ENCODE measurements at regions not wholly inside any gene's neighbourhood (a gene's known extent, or its start where the extent isn't known, plus 50 kb on each side); places are given as distances from the start of the nearest gene placed in this dataset.
"Not testable (repeated sequence)": the region's sequence is repeated elsewhere in the genome, so short reads cannot be mapped to it uniquely, and the experiment has no call there.

- no peak for DNase-seq
Measured at GRCh38 chr5:164204338-164204946, 699.0 kb downstream of the MAT2B start.

GRCh38 chr5:164206196-164206595, 700.8 kb downstream of the MAT2B start:
- no peak for DNase-seq
- H3K4me3 ChIP-seq, result no peak overlapping the region
- H3K36me3 ChIP-seq, result no peaks in the 10 kb centered on the region
- no peaks in the 10 kb centered on the region for H3K9me3 ChIP-seq (replicated peaks)
- H3K4me1 ChIP-seq, result 0 out of 2 replicates have a peak, but pooled peaks cover 2% of the 10 kb centered on the region
- 0 out of 2 replicates have a peak, but pooled peaks cover 5% of the 10 kb centered on the region for H3K27me3 ChIP-seq
- no peak overlapping the region for H3K27ac ChIP-seq

More at GRCh38 chr5:164204338-164204946, 699.0 kb downstream of the MAT2B start:
- Histone ChIP-seq H3K4me3 (no peak overlapping the region), H3K9me3 (replicated peaks) (no peaks in the 10 kb centered on the region), H3K27me3 (0 out of 2 replicates have a peak, but pooled peaks cover 5% of the 10 kb centered on the region), H3K4me1 (0 out of 2 replicates have a peak, but pooled peaks cover 2% of the 10 kb centered on the region), H3K36me3 (no peaks in the 10 kb centered on the region), H3K27ac (no peak overlapping the region)

- H3K27ac ChIP-seq, result no peak overlapping the region
- H3K27me3 ChIP-seq, result 0 out of 2 replicates have a peak, but pooled peaks cover 8% of the 10 kb centered on the region
- H3K9me3 ChIP-seq (replicated peaks), result no peaks in the 10 kb centered on the region
- no peaks in the 10 kb centered on the region for H3K36me3 ChIP-seq
- DNase-seq, result no peak
- no peak overlapping the region for H3K4me3 ChIP-seq
- H3K4me1 ChIP-seq, result 0 out of 2 replicates have a peak, but pooled peaks cover 2% of the 10 kb centered on the region
Measured at GRCh38 chr5:164207646-164208045, 702.2 kb downstream of the MAT2B start.

DNA sequence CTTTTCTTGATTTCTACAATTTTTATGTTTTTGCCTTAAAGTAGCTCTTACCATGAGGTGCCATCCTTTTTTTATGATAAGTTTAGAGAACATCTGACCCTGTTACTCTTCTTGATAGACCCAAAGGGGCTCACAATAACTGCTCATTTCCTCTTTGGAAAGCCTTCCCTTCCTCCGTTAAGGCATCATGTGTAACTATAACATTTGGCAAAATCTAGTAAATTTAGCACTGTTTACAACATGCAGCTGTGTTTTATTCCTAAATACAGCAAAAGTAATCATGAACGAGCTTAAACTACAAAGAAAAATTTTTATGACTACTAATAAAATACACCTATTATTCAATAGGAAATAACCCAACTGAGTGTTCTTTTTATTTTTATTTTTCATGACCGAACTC, 705.1 kb downstream of the MAT2B start:
- Histone ChIP-seq H3K4me1 (no peaks in the 10 kb centered on the region), H3K9me3 (replicated peaks) (no peaks in the 10 kb centered on the region), H3K36me3 (no peaks in the 10 kb centered on the region), H3K27ac (no peak overlapping the region), H3K27me3 (0 out of 2 replicates have a peak, but pooled peaks cover 8% of the 10 kb centered on the region), H3K4me3 (no peak overlapping the region)
- DNase-seq, result no peak

DNA sequence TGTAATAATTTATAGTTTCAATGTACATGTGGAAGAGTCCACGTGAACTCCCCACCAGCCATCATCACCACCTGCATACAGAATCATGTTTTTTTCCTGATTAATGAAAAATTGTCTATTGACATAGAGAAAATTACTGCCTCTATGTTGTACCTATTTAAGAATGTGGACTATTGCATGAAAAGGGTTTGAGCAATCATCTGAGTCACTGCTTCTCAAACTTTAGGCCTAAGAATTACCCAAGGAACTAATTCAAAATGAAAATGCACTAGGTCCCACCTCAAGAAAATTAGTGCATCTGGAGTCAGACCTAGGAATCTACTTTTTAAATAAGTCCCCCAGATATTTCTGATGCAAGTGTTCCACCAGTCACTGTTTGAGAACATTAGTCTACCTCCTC, 709.3 kb downstream of the MAT2B start:
- Histone ChIP-seq H3K4me1 (no peaks in the 10 kb centered on the region), H3K27ac (no peak overlapping the region), H3K9me3 (replicated peaks) (no peaks in the 10 kb centered on the region), H3K4me3 (no peak overlapping the region), H3K27me3 (peaks cover 7% of the 10 kb centered on the region; the same call in 1 of the 2 replicates), H3K36me3 (no peaks in the 10 kb centered on the region)
- no peak for DNase-seq

GRCh38 chr5:164217464-164217863, 712.0 kb downstream of the MAT2B start:
- no peak overlapping the region for H3K27ac ChIP-seq
- no peak for DNase-seq
- peaks cover 5% of the 10 kb centered on the region; the same call in 1 of the 2 replicates for H3K27me3 ChIP-seq
- no peaks in the 10 kb centered on the region for H3K36me3 ChIP-seq
- no peaks in the 10 kb centered on the region for H3K9me3 ChIP-seq (replicated peaks)
- H3K4me1 ChIP-seq, result no peaks in the 10 kb centered on the region
- H3K4me3 ChIP-seq, result no peak overlapping the region

DNA sequence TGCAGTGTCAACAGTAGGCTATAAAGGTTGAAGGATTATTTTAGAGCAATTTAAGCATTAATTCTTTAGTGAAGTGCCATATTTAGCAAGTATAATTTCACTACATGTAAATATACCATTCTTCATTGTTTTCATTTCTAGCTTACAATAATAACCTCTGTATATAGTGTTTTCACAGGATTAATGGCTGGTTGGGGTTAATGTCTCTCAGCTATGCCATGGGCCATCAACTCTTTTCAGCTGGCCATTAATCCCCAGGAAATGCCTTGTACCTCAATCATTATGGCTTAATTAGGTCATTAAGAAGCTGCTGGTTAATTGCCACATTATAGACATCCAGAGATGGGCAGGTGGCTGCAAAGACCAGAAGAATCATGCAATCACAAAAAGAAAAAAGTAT, 715.1 kb downstream of the MAT2B start:
- no peaks in the 10 kb centered on the region for H3K9me3 ChIP-seq (replicated peaks)
- no peak overlapping the region for H3K27ac ChIP-seq
- no peak overlapping the region for H3K4me3 ChIP-seq
- H3K27me3 ChIP-seq, result peaks cover 5% of the 10 kb centered on the region; the same call in 1 of the 2 replicates
- DNase-seq, result no peak
- H3K36me3 ChIP-seq, result no peaks in the 10 kb centered on the region
- H3K4me1 ChIP-seq, result no peaks in the 10 kb centered on the region

DNA sequence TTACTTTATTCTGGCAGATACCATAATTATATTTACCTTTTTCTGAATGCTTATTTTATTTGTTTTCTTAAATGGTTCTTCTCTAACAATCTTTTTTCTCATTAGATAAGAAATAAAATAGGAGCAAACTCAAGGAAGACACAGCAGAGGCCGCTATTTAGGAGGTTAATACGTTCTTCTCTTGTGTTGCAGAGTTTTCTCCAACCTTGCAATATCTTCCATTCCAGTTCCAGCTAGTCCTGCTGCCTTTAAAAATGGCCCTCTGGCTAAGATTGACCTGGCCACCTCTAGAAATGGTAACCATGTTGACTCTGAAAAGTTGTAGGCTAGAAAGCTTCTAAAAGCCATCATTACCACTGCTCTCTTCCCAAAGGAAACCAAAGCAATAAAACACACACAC, 718.8 kb downstream of the MAT2B start:
- Histone ChIP-seq H3K9me3 (replicated peaks) (no peaks in the 10 kb centered on the region), H3K4me1 (no peaks in the 10 kb centered on the region), H3K27me3 (no peaks in the 10 kb centered on the region), H3K4me3 (no peak overlapping the region), H3K27ac (no peak overlapping the region), H3K36me3 (no peaks in the 10 kb centered on the region)
- DNase-seq, result no peak

- Histone ChIP-seq H3K4me3 (no peak overlapping the region), H3K9me3 (replicated peaks) (no peaks in the 10 kb centered on the region), H3K27me3 (no peaks in the 10 kb centered on the region), H3K27ac (no peak overlapping the region), H3K4me1 (no peaks in the 10 kb centered on the region), H3K36me3 (no peaks in the 10 kb centered on the region)
- no peak for DNase-seq
Measured at GRCh38 chr5:164224772-164225171, 719.4 kb downstream of the MAT2B start.

DNA sequence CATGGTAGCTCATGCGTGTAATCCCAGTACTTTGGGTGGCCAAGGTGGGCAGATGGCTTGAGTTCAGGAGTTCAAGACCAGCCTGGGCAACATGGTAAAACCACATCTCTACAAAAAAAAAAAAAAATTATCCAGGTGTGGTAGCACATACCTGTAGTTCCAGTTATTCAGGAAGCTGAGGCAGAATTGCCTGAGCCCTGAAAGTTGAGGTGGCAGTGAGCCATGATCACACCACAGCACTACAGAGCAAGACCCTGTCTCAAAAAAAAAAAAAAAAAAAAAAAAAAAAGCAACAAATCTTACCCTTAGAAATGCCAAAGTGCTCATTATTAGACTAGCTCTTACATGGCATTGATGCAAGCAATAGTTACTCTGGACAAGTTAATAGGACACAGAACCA, 724.9 kb downstream of the MAT2B start:
- Histone ChIP-seq H3K9me3 (replicated peaks) (no peaks in the 10 kb centered on the region), H3K27me3 (no peaks in the 10 kb centered on the region), H3K4me3 (no peak overlapping the region), H3K36me3 (no peaks in the 10 kb centered on the region), H3K27ac (no peak overlapping the region), H3K4me1 (no peaks in the 10 kb centered on the region)
- no peak for DNase-seq

- Histone ChIP-seq H3K9me3 (replicated peaks) (no peaks in the 10 kb centered on the region), H3K27ac (no peak overlapping the region), H3K4me1 (no peaks in the 10 kb centered on the region), H3K36me3 (no peaks in the 10 kb centered on the region), H3K4me3 (no peak overlapping the region), H3K27me3 (no peaks in the 10 kb centered on the region)
- no peak for DNase-seq
Measured at GRCh38 chr5:164233791-164234190, 728.4 kb downstream of the MAT2B start.

DNA sequence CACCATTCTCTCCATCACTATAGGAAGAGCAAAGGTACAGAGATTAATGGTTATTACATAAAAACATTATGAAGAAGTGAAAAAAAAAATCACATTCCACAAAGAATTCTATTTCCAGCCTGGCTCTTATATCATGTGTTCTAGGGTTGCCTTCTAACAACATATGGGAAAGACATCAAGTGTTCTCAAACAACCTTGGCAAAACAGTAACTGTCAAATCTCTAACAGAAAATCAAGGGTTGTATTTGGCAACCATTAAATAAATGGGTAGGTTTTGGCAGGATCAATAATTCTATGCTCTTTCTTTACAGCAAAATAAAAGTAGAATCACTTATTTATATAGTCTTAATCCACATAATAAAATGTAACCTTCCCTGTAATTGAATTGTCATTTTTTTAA, 728.9 kb downstream of the MAT2B start:
- Histone ChIP-seq H3K4me3 (no peak overlapping the region), H3K4me1 (no peaks in the 10 kb centered on the region), H3K27ac (no peak overlapping the region), H3K9me3 (replicated peaks) (no peaks in the 10 kb centered on the region), H3K36me3 (no peaks in the 10 kb centered on the region), H3K27me3 (no peaks in the 10 kb centered on the region)
- no peak for DNase-seq

DNA sequence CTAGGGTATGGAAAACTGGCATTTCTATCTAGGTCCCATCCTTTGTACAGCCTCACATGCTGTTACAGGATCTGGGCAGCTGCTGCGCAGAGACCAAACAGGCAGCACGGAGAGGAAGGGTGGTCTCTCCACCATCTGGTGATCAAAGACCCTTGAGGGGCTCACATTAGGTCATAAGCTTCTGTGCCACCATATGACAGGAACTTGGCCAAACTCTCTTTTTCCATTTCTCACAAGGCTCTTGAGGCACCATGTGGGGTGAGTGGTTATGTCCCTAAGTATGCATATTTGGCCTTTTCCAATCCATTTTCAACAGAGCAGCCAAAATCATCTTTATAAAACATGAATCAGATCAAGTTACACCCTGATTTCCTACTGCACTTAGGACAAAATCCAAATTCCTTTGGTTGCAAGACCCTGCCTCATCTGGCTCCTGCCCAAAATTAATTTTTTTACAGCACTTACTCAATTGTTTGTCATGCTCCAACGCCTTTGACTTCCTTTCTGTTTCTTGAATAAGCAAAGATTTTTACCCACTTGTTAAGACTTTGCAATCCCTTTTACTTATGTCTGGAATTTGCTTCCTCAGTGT, 730.0 kb downstream of the MAT2B start:
- Histone ChIP-seq H3K27me3 (no peaks in the 10 kb centered on the region), H3K4me3 (no peak overlapping the region), H3K36me3 (no peaks in the 10 kb centered on the region), H3K4me1 (no peaks in the 10 kb centered on the region), H3K27ac (no peak overlapping the region), H3K9me3 (replicated peaks) (no peaks in the 10 kb centered on the region)
- no peak for DNase-seq

- Histone ChIP-seq H3K27ac (no peak overlapping the region), H3K9me3 (replicated peaks) (no peaks in the 10 kb centered on the region), H3K36me3 (no peaks in the 10 kb centered on the region), H3K4me1 (no peaks in the 10 kb centered on the region), H3K27me3 (no peaks in the 10 kb centered on the region), H3K4me3 (no peak overlapping the region)
- DNase-seq, result no peak
Measured at GRCh38 chr5:164237486-164237885, 732.1 kb downstream of the MAT2B start.

DNA sequence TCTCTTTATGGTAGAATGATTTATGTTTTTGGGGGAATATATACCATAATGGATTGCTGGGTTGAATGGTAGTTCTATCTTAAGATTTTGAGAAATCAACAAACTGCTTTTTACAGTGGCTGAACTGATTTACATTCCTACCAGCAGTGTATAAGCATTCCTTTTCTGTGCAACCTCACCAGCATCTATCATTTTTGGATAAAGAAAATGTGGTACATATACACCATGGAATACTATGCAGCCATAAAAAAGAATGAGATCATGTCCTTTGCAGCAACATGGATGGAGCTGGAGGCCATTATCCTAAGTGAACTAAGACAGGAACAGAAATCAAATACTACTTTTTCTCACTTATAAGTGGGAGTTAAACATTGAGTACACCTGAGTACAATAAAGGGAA, 746.4 kb downstream of the MAT2B start:
- H3K4me1 ChIP-seq; H3K4me3 ChIP-seq; H3K27me3 ChIP-seq; DNase-seq; H3K9me3 ChIP-seq (replicated peaks); H3K27ac ChIP-seq; H3K36me3 ChIP-seq: not testable (repeated sequence)

GRCh38 chr5:164253764-164254163, 748.3 kb downstream of the MAT2B start:
- Histone ChIP-seq H3K9me3 (replicated peaks) (no peaks in the 10 kb centered on the region; the same call in 1 of the 2 replicates), H3K4me3 (no peak overlapping the region), H3K27ac (no peak overlapping the region), H3K27me3 (no peaks in the 10 kb centered on the region; the same call in 1 of the 2 replicates), H3K4me1 (no peaks in the 10 kb centered on the region), H3K36me3 (no peaks in the 10 kb centered on the region)
- no peak for DNase-seq
